GM23338 (cell line): ENCODE measurements at regions not wholly inside any gene's neighbourhood (a gene's known extent, or its start where the extent isn't known, plus 50 kb on each side); places are given as distances from the start of the nearest gene placed in this dataset.

Experiments
- ATAC-seq: fragments of 200-7000 bp; cut with Tn5 transposase; 3 replicates; pipeline ENCODE4 v1.9.1; 2020
- DNase-seq: peaks from one replicate; pipeline ENCODE4 v3.0.0-alpha.2; 2015; ENCODE audit warnings: low spot score
- H2AFZ ChIP-seq: fragments of 200-600 bp; sonication (generic); 2 replicates; pipeline ENCODE4 v1.8.0; 2016; ENCODE audit warnings: antibody characterized with exemption, mild to moderate bottlenecking, moderate library complexity
- H3F3A ChIP-seq: fragments of 200-600 bp; sonication (generic); replicated peaks from 2 replicates; pipeline ENCODE4 v1.8.0; 2017; ENCODE audit warnings: antibody characterized with exemption, mixed run types, low read depth
- H3K27ac ChIP-seq: fragments of 200-600 bp; sonication (generic); 2 replicates; pipeline ENCODE4 v1.6.1; 2016; ENCODE audit warnings: low read depth
- H3K27me3 ChIP-seq: fragments of 200-600 bp; sonication (generic); 2 replicates; pipeline ENCODE4 v1.8.0; 2016; ENCODE audit warnings: mild to moderate bottlenecking, mixed run types, moderate library complexity; ENCODE audit not compliant: insufficient read depth
- H3K36me3 ChIP-seq: fragments of 200-600 bp; sonication (generic); 2 replicates; pipeline ENCODE4 v1.8.0; 2016; ENCODE audit warnings: mild to moderate bottlenecking; ENCODE audit not compliant: insufficient read depth
- H3K4me1 ChIP-seq: fragments of 200-600 bp; sonication (generic); 2 replicates; pipeline ENCODE4 v1.8.0; 2016; ENCODE audit warnings: mild to moderate bottlenecking, moderate library complexity; ENCODE audit not compliant: insufficient read depth
- H3K4me2 ChIP-seq: fragments of 200-600 bp; sonication (generic); 2 replicates; pipeline ENCODE4 v1.7.1; 2017; ENCODE audit warnings: mixed run types
- H3K4me3 ChIP-seq: fragments of 200-600 bp; sonication (generic); 2 replicates; pipeline ENCODE4 v1.6.1; 2016; ENCODE audit warnings: mixed run types
- H3K79me2 ChIP-seq: fragments of 200-600 bp; sonication (generic); replicated peaks from 2 replicates; pipeline ENCODE4 v1.8.0; 2017; ENCODE audit warnings: mild to moderate bottlenecking; ENCODE audit not compliant: insufficient read depth
- H3K9me2 ChIP-seq: fragments of 200-600 bp; sonication (generic); 2 replicates; pipeline ENCODE4 v1.8.0; 2017; ENCODE audit not compliant: insufficient read depth
- H4K20me1 ChIP-seq: fragments of 200-600 bp; sonication (generic); replicated peaks from 2 replicates; pipeline ENCODE4 v1.8.0; 2017; ENCODE audit warnings: mild to moderate bottlenecking; ENCODE audit not compliant: insufficient read depth
- H3K27ac Mint-ChIP-seq: 2 replicates; pipeline ENCODE4 v1.8.0; 2020; ENCODE audit warnings: inconsistent platforms, mild to moderate bottlenecking, moderate library complexity, mixed read lengths
- H3K27me3 Mint-ChIP-seq: 3 replicates; pipeline ENCODE4 v1.8.0; 2022; ENCODE audit warnings: low read depth, mild to moderate bottlenecking, moderate library complexity, mixed read lengths, inconsistent platforms; ENCODE audit not compliant: insufficient read depth, poor library complexity
- H3K36me3 Mint-ChIP-seq: 3 replicates; pipeline ENCODE4 v1.8.0; 2021; ENCODE audit warnings: low read depth, mild to moderate bottlenecking, inconsistent platforms, moderate library complexity, mixed read lengths
- H3K4me1 Mint-ChIP-seq: 3 replicates; pipeline ENCODE4 v1.8.0; 2020; ENCODE audit warnings: mild to moderate bottlenecking, inconsistent platforms, mixed read lengths
- H3K4me3 Mint-ChIP-seq: 3 replicates; pipeline ENCODE4 v1.8.0; 2021; ENCODE audit warnings: moderate library complexity, mild to moderate bottlenecking, inconsistent platforms, mixed read lengths
- H3K9me3 Mint-ChIP-seq: 3 replicates; pipeline ENCODE4 v1.8.0; 2020; ENCODE audit warnings: moderate library complexity, mild to moderate bottlenecking, inconsistent platforms, mixed read lengths
- CREB1 ChIP-seq: fragments of 250-450 bp; sonication (Bioruptor Pico); IDR thresholded peaks from 2 replicates; pipeline ENCODE4 v1.5.0; 2020; ENCODE audit warnings: low read depth, mild to moderate bottlenecking, moderate library complexity
- EZH2 ChIP-seq: fragments of 200-600 bp; sonication (generic); IDR thresholded peaks from one replicate; pipeline ENCODE4 v1.8.0; 2017; ENCODE audit warnings: antibody characterized with exemption, mild to moderate bottlenecking, low read depth; ENCODE audit not compliant: unreplicated experiment
- EZH2phosphoT487 ChIP-seq: fragments of 200-600 bp; sonication (generic); IDR thresholded peaks from one replicate; pipeline ENCODE4 v1.8.1; 2018; ENCODE audit warnings: antibody characterized with exemption; ENCODE audit not compliant: unreplicated experiment
- JUNB ChIP-seq: IDR thresholded peaks from one replicate; pipeline ENCODE4 v1.6.1; 2016; ENCODE audit warnings: antibody characterized with exemption; ENCODE audit not compliant: unreplicated experiment
- NANOG ChIP-seq: IDR thresholded peaks from 2 replicates; pipeline ENCODE4 v1.6.1; 2016; ENCODE audit warnings: antibody characterized with exemption, borderline replicate concordance
- POLR2AphosphoS5 ChIP-seq: IDR thresholded peaks from 2 replicates; pipeline ENCODE4 v1.6.1; 2016; ENCODE audit warnings: antibody characterized with exemption, low read depth
- STAT1 ChIP-seq: IDR thresholded peaks from one replicate; pipeline ENCODE4 v1.6.1; 2016; ENCODE audit warnings: antibody characterized with exemption; ENCODE audit not compliant: unreplicated experiment
- ZNF114 ChIP-seq: fragments of 250-450 bp; sonication (Bioruptor Pico); IDR thresholded peaks from 2 replicates; pipeline ENCODE4 v1.5.0; 2020; ENCODE audit warnings: mild to moderate bottlenecking, moderate library complexity
- ZNF331 ChIP-seq: fragments of 250-450 bp; sonication (Bioruptor Pico); IDR thresholded peaks from 2 replicates; pipeline ENCODE4 v1.5.0; 2020; ENCODE audit warnings: low read depth, mild to moderate bottlenecking, moderate library complexity
- TF ChIP-seq, protein P1 (sequence below): IDR thresholded peaks from one replicate; pipeline ENCODE4 v1.6.1; 2018; ENCODE audit warnings: antibody characterized with exemption; ENCODE audit not compliant: unreplicated experiment
- TF ChIP-seq, protein P2 (sequence below): IDR thresholded peaks from 2 replicates; pipeline ENCODE4 v1.6.1; 2016; ENCODE audit warnings: antibody characterized with exemption
- TF ChIP-seq, protein P3 (sequence below): fragments of 250-450 bp; sonication (Bioruptor Pico); IDR thresholded peaks from 2 replicates; pipeline ENCODE4 v1.5.0; 2020; ENCODE audit warnings: mild to moderate bottlenecking, moderate library complexity
- TF ChIP-seq, protein P4 (sequence below), 2 experiments: fragments of 200-600 bp in 1 of 2; sonication (generic) in 1 of 2; conservative IDR thresholded peaks; 2 replicates each; pipeline versions ENCODE4 v1.5.1 to v1.6.1; 2016 to 2017; ENCODE audit warnings: antibody characterized with exemption in 2 of 2, low read depth in 2 of 2, mild to moderate bottlenecking in 2 of 2, moderate library complexity in 1 of 2

DNA sequence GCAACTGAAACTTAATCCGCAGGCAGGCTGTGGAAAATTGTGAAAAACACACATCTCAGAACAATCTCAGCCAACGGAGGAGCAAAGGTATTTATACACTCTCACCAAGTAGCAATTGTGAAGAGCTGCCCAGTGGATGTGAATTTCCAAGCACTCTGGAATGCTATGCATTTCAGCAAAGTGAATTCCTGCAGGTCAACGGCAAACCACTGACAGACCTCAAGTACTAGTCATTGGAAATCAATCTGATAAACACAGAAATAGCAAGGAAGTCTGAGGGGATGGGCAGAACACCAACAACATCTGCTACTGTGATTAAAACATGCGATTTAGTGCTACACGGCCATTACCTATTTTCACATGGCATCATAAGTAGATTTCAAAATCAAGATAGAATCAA lies 429.1 kb downstream of the HTR1B start:
- TF ChIP-seq ZNF114 (CRISPR knock-in tag) (no peak), NANOG (no peak), EZH2 (no peak), EZH2phosphoT487 (no peak), CREB1 (CRISPR knock-in tag) (no peak), STAT1 (no peak), JUNB (no peak), POLR2AphosphoS5 (no peak), ZNF331 (no peak)
- TF ChIP-seq, protein P1, sequence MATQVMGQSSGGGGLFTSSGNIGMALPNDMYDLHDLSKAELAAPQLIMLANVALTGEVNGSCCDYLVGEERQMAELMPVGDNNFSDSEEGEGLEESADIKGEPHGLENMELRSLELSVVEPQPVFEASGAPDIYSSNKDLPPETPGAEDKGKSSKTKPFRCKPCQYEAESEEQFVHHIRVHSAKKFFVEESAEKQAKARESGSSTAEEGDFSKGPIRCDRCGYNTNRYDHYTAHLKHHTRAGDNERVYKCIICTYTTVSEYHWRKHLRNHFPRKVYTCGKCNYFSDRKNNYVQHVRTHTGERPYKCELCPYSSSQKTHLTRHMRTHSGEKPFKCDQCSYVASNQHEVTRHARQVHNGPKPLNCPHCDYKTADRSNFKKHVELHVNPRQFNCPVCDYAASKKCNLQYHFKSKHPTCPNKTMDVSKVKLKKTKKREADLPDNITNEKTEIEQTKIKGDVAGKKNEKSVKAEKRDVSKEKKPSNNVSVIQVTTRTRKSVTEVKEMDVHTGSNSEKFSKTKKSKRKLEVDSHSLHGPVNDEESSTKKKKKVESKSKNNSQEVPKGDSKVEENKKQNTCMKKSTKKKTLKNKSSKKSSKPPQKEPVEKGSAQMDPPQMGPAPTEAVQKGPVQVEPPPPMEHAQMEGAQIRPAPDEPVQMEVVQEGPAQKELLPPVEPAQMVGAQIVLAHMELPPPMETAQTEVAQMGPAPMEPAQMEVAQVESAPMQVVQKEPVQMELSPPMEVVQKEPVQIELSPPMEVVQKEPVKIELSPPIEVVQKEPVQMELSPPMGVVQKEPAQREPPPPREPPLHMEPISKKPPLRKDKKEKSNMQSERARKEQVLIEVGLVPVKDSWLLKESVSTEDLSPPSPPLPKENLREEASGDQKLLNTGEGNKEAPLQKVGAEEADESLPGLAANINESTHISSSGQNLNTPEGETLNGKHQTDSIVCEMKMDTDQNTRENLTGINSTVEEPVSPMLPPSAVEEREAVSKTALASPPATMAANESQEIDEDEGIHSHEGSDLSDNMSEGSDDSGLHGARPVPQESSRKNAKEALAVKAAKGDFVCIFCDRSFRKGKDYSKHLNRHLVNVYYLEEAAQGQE: no peak
- TF ChIP-seq, protein P2, sequence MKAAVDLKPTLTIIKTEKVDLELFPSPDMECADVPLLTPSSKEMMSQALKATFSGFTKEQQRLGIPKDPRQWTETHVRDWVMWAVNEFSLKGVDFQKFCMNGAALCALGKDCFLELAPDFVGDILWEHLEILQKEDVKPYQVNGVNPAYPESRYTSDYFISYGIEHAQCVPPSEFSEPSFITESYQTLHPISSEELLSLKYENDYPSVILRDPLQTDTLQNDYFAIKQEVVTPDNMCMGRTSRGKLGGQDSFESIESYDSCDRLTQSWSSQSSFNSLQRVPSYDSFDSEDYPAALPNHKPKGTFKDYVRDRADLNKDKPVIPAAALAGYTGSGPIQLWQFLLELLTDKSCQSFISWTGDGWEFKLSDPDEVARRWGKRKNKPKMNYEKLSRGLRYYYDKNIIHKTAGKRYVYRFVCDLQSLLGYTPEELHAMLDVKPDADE: no peak
- TF ChIP-seq, protein P3, sequence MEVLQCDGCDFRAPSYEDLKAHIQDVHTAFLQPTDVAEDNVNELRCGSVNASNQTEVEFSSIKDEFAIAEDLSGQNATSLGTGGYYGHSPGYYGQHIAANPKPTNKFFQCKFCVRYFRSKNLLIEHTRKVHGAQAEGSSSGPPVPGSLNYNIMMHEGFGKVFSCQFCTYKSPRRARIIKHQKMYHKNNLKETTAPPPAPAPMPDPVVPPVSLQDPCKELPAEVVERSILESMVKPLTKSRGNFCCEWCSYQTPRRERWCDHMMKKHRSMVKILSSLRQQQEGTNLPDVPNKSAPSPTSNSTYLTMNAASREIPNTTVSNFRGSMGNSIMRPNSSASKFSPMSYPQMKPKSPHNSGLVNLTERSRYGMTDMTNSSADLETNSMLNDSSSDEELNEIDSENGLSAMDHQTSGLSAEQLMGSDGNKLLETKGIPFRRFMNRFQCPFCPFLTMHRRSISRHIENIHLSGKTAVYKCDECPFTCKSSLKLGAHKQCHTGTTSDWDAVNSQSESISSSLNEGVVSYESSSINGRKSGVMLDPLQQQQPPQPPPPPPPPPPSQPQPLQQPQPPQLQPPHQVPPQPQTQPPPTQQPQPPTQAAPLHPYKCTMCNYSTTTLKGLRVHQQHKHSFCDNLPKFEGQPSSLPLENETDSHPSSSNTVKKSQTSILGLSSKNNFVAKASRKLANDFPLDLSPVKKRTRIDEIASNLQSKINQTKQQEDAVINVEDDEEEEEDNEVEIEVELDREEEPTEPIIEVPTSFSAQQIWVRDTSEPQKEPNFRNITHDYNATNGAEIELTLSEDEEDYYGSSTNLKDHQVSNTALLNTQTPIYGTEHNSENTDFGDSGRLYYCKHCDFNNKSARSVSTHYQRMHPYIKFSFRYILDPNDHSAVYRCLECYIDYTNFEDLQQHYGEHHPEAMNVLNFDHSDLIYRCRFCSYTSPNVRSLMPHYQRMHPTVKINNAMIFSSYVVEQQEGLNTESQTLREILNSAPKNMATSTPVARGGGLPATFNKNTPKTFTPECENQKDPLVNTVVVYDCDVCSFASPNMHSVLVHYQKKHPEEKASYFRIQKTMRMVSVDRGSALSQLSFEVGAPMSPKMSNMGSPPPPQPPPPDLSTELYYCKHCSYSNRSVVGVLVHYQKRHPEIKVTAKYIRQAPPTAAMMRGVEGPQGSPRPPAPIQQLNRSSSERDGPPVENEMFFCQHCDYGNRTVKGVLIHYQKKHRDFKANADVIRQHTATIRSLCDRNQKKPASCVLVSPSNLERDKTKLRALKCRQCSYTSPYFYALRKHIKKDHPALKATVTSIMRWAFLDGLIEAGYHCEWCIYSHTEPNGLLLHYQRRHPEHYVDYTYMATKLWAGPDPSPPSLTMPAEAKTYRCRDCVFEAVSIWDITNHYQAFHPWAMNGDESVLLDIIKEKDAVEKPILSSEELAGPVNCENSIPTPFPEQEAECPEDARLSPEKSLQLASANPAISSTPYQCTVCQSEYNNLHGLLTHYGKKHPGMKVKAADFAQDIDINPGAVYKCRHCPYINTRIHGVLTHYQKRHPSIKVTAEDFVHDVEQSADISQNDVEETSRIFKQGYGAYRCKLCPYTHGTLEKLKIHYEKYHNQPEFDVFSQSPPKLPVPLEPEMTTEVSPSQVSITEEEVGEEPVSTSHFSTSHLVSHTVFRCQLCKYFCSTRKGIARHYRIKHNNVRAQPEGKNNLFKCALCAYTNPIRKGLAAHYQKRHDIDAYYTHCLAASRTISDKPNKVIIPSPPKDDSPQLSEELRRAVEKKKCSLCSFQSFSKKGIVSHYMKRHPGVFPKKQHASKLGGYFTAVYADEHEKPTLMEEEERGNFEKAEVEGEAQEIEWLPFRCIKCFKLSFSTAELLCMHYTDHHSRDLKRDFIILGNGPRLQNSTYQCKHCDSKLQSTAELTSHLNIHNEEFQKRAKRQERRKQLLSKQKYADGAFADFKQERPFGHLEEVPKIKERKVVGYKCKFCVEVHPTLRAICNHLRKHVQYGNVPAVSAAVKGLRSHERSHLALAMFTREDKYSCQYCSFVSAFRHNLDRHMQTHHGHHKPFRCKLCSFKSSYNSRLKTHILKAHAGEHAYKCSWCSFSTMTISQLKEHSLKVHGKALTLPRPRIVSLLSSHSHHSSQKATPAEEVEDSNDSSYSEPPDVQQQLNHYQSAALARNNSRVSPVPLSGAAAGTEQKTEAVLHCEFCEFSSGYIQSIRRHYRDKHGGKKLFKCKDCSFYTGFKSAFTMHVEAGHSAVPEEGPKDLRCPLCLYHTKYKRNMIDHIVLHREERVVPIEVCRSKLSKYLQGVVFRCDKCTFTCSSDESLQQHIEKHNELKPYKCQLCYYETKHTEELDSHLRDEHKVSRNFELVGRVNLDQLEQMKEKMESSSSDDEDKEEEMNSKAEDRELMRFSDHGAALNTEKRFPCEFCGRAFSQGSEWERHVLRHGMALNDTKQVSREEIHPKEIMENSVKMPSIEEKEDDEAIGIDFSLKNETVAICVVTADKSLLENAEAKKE (CRISPR knock-in tag): no peak
- TF ChIP-seq, protein P4, sequence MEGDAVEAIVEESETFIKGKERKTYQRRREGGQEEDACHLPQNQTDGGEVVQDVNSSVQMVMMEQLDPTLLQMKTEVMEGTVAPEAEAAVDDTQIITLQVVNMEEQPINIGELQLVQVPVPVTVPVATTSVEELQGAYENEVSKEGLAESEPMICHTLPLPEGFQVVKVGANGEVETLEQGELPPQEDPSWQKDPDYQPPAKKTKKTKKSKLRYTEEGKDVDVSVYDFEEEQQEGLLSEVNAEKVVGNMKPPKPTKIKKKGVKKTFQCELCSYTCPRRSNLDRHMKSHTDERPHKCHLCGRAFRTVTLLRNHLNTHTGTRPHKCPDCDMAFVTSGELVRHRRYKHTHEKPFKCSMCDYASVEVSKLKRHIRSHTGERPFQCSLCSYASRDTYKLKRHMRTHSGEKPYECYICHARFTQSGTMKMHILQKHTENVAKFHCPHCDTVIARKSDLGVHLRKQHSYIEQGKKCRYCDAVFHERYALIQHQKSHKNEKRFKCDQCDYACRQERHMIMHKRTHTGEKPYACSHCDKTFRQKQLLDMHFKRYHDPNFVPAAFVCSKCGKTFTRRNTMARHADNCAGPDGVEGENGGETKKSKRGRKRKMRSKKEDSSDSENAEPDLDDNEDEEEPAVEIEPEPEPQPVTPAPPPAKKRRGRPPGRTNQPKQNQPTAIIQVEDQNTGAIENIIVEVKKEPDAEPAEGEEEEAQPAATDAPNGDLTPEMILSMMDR (conservative IDR thresholded peaks at IDR 0.05; ENCODE audit: low read depth in 2 of 2): no peak
- peak overlapping the region; percentile 14; the same call in 1 of the 2 replicates for H3K27ac ChIP-seq
- Mint-ChIP-seq H3K36me3 (peaks cover 12% of the 10 kb centered on the region), H3K4me3 (no peak overlapping the region), H3K27me3 (no peaks in the 10 kb centered on the region), H3K27ac (peak overlapping the region; percentile 82), H3K4me1 (peaks cover 12% of the 10 kb centered on the region; the same call in 2 of the 3 replicates), H3K9me3 (peaks cover 15% of the 10 kb centered on the region)
- H2AFZ ChIP-seq: no peak overlapping the region
- no peaks in the 10 kb centered on the region for H3K27me3 ChIP-seq
- no peaks in the 10 kb centered on the region for H4K20me1 ChIP-seq
- H3K9me2 ChIP-seq: no peaks in the 10 kb centered on the region; the same call in none of the 2 replicates
- no peak overlapping the region for H3K4me3 ChIP-seq
- H3K4me2 ChIP-seq: no peak overlapping the region
- no peaks in the 10 kb centered on the region for H3K36me3 ChIP-seq
- H3K4me1 ChIP-seq: no peaks in the 10 kb centered on the region
- ATAC-seq (peak; percentile 95), DNase-seq (peak; percentile 84)
- H3K79me2 ChIP-seq: no peaks in the 10 kb centered on the region
- no peaks in the 10 kb centered on the region for H3F3A ChIP-seq
